Upper lobe of left lung (tissue), 4 donors: ENCODE measurements at regions not wholly inside any gene's neighbourhood (a gene's known extent, or its start where the extent isn't known, plus 50 kb on each side); places are given as distances from the start of the nearest gene placed in this dataset.
"Not testable (repeated sequence)": the region's sequence is repeated elsewhere in the genome, so short reads cannot be mapped to it uniquely, and the experiment has no call there.

Experiments used
- CTCF ChIP-seq, 6 experiments: fragments of 450-650 bp in 4 of 6; fragments of 200-600 bp in 2 of 6; sonication (generic) in 2 of 6; IDR thresholded peaks; one replicate each; pipeline ENCODE4 v1.5.1; 2016 to 2019; ENCODE audit warnings: antibody characterized with exemption in 6 of 6
- EP300 ChIP-seq, 4 donors: sonication (generic); formaldehyde crosslinking; IDR thresholded peaks; one replicate each; pipeline ENCODE4 v1.5.1; 2017; ENCODE audit warnings: antibody characterized with exemption in 4 of 4, control low read depth in 2 of 4
- POLR2A ChIP-seq, 4 donors: fragments of 450-650 bp; IDR thresholded peaks; one replicate each; pipeline ENCODE4 v1.5.1; 2016 to 2017; ENCODE audit warnings: antibody characterized with exemption in 4 of 4, mild to moderate bottlenecking in 2 of 4
- POLR2AphosphoS5 ChIP-seq, 2 donors: sonication (generic); formaldehyde crosslinking; IDR thresholded peaks; one replicate each; pipeline ENCODE4 v1.5.1; 2017; ENCODE audit warnings: antibody characterized with exemption in 2 of 2

- not testable (repeated sequence) for TF ChIP-seq POLR2A, CTCF, EP300, POLR2AphosphoS5 (IDR thresholded peaks at IDR 0.05)
Observed at GRCh38 chr16:75827372-75828038, 101.2 kb upstream of the CPHXL start.
